ENCODE measurements at regions not wholly inside any gene's neighbourhood (a gene's known extent, or its start where the extent isn't known, plus 50 kb on each side); places are given as distances from the start of the nearest gene placed in this dataset.

DNA sequence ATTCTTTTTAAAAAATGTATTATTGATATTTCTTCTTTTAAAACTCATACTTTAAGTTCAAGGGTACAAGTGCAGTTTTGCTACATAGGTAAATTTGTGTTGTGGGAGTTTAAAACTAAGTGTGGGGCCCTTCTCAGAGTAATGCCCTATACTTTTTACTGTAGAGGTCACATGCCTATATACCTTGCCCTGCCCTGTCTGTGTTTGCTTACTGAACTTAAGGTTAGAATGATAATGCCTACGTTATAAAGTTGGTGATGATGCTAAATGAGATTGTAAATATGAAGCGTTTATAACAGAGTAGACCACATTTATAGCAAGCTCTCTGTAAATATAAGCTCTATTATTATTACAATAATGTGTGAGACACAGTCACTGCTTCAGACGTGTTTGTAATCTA lies 261.9 kb downstream of the RASSF9 start (continued):
- TF ChIP-seq, protein P1, sequence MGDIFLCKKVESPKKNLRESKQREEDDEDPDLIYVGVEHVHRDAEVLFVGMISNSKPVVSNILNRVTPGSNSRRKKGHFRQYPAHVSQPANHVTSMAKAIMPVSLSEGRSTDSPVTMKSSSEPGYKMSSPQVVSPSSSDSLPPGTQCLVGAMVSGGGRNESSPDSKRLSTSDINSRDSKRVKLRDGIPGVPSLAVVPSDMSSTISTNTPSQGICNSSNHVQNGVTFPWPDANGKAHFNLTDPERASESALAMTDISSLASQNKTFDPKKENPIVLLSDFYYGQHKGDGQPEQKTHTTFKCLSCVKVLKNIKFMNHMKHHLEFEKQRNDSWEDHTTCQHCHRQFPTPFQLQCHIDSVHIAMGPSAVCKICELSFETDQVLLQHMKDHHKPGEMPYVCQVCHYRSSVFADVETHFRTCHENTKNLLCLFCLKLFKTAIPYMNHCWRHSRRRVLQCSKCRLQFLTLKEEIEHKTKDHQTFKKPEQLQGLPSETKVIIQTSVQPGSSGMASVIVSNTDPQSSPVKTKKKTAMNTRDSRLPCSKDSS (IDR thresholded peaks at IDR 0.05; ENCODE audit: low read depth, partially characterized antibody): no peak
- TF ChIP-seq KDM5B (IDR thresholded peaks at IDR 0.05; ENCODE audit: insufficient replicate concordance, low read depth, low read length): no peak
- TF ChIP-seq FOXM1 (IDR thresholded peaks at IDR 0.05; ENCODE audit: low read depth): no peak
- no peak for TF ChIP-seq FOXM1 (CRISPR knock-in tag; IDR thresholded peaks at IDR 0.05; ENCODE audit: low read depth)
- no peak for TF ChIP-seq SAFB2 (IDR thresholded peaks at IDR 0.05; ENCODE audit: borderline replicate concordance, low read depth, low read length, severe bottlenecking)
- TF ChIP-seq TCF7 (IDR thresholded peaks at IDR 0.05; ENCODE audit: borderline replicate concordance): no peak
- no peak for TF ChIP-seq BACH1 (tag; IDR thresholded peaks at IDR 0.05)

DNA sequence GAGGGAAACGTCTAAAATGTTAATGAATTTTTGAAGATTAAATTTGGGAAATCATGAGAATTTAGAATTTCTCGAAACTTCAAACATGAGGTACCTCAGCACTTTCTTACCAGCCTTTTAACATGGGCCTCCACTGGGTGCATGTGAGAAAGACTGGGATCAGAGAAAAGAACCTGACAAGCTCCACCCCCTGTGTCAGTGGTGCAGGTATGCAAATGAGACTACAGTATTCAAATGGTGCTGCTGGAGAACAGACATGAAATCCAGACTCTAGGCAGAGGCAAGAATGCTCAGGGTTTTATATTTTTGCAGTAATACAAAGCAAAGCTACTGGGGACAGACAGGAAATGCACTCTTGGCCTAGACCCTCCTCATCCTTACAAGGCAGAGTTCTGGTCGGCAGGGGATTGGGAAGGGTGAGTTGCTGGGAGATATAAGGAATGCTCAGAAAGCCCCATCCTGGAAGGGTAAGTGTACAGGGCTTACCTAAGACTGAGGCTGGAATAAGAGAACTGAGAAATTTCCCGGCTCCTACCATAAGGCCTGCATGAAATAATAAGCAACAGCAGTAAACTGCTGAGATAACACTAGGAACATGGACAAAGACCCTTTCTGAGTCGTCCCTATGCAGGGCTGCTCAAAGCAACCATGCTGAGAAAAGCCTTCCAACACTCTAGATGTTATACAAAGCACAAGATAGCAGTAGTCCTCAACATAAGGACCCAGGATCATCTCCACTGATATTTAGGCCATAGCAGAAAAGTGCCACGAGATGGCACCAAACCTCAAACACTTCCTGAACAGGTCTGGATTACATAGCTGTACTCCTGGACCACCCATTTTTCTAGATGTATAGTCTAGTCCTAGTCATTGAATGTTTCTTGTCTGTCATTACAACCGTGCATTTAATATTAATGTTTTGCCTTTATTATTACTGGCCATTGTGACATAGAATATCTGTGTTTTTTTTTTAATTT lies 260.8 kb downstream of the RASSF9 start:
- intact Hi-C loops (cut with micrococcal nuclease): no loop called here
- CTCF ChIA-PET (ENCODE audit: low intra/inter-chr PET ratio): no interaction called here
- Histone ChIP-seq H3K9me3 (replicated peaks; ENCODE audit: control insufficient read depth, insufficient read depth, low read depth, low read length) (no peaks in the 10 kb centered on the region), H3K4me1 (replicated peaks in 1 of 2; ENCODE audit: control insufficient read depth in 2 of 2, insufficient read depth in 2 of 2, low read length in 2 of 2) (no peaks in the 10 kb centered on the region), H3K4me2 (ENCODE audit: insufficient read depth, low read length) (no peak overlapping the region), H3K27ac (ENCODE audit: extremely low read depth, low read depth, low read length) (no peak overlapping the region), H3K9me1 (ENCODE audit: control insufficient read depth, insufficient read depth, low read length) (no peaks in the 10 kb centered on the region), H2AFZ (ENCODE audit: low read depth, low read length) (no peak overlapping the region), H3K79me2 (ENCODE audit: control insufficient read depth, insufficient read depth, low read length) (no peaks in the 10 kb centered on the region), H4K20me1 (replicated peaks; ENCODE audit: control insufficient read depth, insufficient read depth, low read length) (no peaks in the 10 kb centered on the region), H3K36me3 (ENCODE audit: control insufficient read depth, insufficient read depth, low read length) (no peaks in the 10 kb centered on the region), H3K27me3 (ENCODE audit: control insufficient read depth in 2 of 2, insufficient read depth in 2 of 2, low read length in 2 of 2) (no peaks in the 10 kb centered on the region), H3K4me3 (no peak overlapping the region), H3K9ac (ENCODE audit: insufficient read depth in 1 of 2, low read depth in 2 of 2, low read length in 2 of 2) (no peak overlapping the region)
- POLR2A ChIA-PET: no interaction called here
- BruUV-seq (replicated peaks): no TSS peak
- TF ChIP-seq NR2C1 (IDR thresholded peaks at IDR 0.05) (no peak), NR2C1 (tag; IDR thresholded peaks at IDR 0.05) (no peak), RAD21 (CRISPR knock-in tag; conservative IDR thresholded peaks at IDR 0.05 in 1 of 2, IDR thresholded peaks at IDR 0.05 in 1 of 2) (peak; percentile 19 to 41; a peak in 3 of 4 replicates)
- TF ChIP-seq, protein P2, sequence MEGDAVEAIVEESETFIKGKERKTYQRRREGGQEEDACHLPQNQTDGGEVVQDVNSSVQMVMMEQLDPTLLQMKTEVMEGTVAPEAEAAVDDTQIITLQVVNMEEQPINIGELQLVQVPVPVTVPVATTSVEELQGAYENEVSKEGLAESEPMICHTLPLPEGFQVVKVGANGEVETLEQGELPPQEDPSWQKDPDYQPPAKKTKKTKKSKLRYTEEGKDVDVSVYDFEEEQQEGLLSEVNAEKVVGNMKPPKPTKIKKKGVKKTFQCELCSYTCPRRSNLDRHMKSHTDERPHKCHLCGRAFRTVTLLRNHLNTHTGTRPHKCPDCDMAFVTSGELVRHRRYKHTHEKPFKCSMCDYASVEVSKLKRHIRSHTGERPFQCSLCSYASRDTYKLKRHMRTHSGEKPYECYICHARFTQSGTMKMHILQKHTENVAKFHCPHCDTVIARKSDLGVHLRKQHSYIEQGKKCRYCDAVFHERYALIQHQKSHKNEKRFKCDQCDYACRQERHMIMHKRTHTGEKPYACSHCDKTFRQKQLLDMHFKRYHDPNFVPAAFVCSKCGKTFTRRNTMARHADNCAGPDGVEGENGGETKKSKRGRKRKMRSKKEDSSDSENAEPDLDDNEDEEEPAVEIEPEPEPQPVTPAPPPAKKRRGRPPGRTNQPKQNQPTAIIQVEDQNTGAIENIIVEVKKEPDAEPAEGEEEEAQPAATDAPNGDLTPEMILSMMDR (IDR thresholded peaks at IDR 0.05 in 2 of 3, conservative IDR thresholded peaks at IDR 0.05 in 1 of 3; ENCODE audit: insufficient read depth in 2 of 3, low read depth in 1 of 3, low read length in 3 of 3): peak in 1 of 3 experiments; percentile 28; a peak in 3 of 6 replicates
- ATAC-seq (peak; percentile 57; the same call in 2 of the 3 replicates), FAIRE-seq (no peak), DNase-seq (ENCODE audit: extremely low read depth in 1 of 4, low spot score in 3 of 4) (peak; percentile 5 to 26 (median 9))
- WGBS (ENCODE audit: insufficient coverage, low coverage, missing lambda C conversion rate): 3% methylated on average over 7 of the region's 7 CpGs
- in situ Hi-C loops (cut with MboI): no loop called here

Data from K562 (cell line).